ENCODE measurements at regions not wholly inside any gene's neighbourhood (a gene's known extent, or its start where the extent isn't known, plus 50 kb on each side); places are given as distances from the start of the nearest gene placed in this dataset.
"Not testable (repeated sequence)": the region's sequence is repeated elsewhere in the genome, so short reads cannot be mapped to it uniquely, and the experiment has no call there.

DNA sequence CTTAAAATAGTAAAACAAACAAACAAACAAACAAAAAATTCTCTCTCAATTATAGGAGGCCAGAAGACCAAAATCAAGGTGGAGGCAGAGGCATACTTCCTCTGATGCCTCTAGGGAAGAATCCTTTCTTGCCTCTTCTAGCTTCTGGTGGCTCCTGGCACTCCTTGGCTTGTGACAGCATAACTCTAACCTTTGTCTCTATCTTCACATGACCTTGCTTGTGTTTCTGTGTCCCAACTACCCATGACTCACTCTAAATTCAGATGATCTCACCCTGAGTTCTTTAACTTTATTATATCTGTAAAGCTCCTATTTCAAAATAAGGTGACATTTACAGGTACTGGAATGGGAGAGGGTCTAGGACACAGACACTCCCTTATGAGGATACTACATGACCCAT is 88.3 kb upstream of the ANTXRL start:
- no peak for DNase-seq
- Histone ChIP-seq H3K27me3 (no peaks in the 10 kb centered on the region), H3K4me3 (no peak overlapping the region), H3K9me3 (no peaks in the 10 kb centered on the region), H3K27ac (no peak overlapping the region), H3K4me1 (no peaks in the 10 kb centered on the region), H3K36me3 (no peaks in the 10 kb centered on the region)
- no peak for TF ChIP-seq POLR2A (IDR thresholded peaks at IDR 0.05)
- TF ChIP-seq, protein P1, sequence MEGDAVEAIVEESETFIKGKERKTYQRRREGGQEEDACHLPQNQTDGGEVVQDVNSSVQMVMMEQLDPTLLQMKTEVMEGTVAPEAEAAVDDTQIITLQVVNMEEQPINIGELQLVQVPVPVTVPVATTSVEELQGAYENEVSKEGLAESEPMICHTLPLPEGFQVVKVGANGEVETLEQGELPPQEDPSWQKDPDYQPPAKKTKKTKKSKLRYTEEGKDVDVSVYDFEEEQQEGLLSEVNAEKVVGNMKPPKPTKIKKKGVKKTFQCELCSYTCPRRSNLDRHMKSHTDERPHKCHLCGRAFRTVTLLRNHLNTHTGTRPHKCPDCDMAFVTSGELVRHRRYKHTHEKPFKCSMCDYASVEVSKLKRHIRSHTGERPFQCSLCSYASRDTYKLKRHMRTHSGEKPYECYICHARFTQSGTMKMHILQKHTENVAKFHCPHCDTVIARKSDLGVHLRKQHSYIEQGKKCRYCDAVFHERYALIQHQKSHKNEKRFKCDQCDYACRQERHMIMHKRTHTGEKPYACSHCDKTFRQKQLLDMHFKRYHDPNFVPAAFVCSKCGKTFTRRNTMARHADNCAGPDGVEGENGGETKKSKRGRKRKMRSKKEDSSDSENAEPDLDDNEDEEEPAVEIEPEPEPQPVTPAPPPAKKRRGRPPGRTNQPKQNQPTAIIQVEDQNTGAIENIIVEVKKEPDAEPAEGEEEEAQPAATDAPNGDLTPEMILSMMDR (IDR thresholded peaks at IDR 0.05), result no peak

DNA sequence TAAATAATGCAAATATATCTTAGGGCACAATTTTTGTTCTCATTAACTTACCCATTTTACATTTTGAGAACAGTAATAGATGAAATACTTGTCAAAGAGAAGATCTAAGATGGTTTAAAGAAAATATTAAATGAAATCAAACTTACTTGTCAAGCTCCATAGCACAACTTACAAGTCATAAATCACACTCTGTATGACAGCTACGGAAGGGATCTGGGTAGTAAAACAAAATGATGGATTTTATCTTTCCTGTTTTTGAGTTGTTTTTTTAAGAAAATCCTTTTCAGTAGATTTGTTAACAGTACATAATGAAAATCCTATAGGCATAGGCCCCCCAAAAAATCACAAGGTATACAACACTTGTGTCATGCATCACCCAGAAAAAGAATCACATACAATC is 84.4 kb upstream of the ANTXRL start:
- H3K27me3 ChIP-seq, H3K4me3 ChIP-seq, H3K27ac ChIP-seq, H3K36me3 ChIP-seq, DNase-seq, H3K4me1 ChIP-seq, H3K9me3 ChIP-seq: not testable (repeated sequence)

DNA sequence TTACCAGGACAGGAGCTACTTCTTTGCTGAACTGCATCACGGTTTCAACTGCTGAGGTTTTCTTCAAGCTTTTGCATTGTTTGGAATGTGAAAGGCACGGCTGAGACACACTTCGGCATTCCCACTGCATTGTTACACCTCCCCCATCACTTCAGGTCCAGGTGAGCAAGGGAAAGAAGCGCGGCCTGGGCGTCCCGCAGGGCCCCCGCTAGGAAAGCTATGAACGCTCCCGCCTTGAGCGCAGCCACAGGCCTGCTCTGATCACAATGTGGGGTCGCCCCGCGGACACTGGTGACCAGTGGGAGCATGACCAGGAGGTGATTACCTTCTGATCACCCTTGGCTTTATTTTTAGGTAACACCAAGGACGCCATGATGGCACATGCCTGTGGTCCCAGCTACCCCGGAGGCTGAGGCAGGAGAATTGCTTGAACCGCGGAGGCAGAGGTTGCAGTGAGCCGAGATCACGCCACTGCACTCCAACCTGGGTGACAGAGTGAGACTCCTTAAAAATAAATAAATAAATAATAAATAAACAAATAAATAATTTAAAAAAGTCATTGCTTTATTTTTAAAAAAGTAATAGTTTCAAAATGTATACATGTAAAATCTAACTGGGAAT is 82.2 kb upstream of the ANTXRL start:
- not testable (repeated sequence) for H3K27me3 ChIP-seq, DNase-seq, H3K9me3 ChIP-seq, H3K4me3 ChIP-seq, H3K4me1 ChIP-seq, H3K27ac ChIP-seq, H3K36me3 ChIP-seq

DNA sequence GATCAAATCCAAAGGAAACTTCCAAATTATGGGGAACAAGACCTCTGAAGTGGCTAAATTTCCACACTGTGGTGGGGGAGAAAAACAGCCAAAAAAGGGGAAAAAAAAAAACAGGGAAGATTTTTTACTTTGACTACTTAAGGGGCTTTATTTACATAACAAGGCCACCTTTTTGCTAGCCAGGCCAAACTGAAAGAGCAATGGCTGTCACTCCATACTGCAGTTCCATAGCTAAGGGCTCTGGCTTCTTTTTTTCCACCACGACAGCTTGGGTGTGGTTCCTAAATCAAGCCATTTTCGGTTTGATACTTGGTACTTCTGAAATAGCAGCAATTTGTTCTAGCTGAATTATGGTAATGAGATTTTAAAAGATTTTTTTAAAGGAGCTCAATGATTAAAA is 76.4 kb upstream of the ANTXRL start:
- H3K27me3 ChIP-seq, H3K4me3 ChIP-seq, H3K36me3 ChIP-seq: not testable (repeated sequence)

DNA sequence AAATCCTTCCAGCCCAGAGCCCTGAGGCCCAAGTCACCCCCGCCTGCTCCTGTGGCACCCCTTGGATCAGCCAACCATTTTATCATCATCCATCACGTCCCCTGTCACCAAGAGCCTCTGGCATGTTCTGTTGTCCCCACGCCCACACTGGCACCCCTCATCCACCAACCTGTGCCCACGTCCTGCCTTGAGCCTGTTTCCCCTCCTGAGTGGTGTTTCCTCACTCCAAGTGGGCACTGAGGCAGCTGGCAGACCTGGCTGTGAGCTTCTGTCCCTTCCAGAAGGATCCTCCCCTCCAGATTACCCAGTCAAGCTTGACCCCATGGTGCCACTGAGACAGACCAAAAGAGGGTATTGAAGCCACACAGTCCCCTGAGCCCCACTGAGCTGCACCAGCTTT is 71.4 kb upstream of the ANTXRL start:
- TF ChIP-seq POLR2A (IDR thresholded peaks at IDR 0.05), result no peak
- TF ChIP-seq, protein P1 (IDR thresholded peaks at IDR 0.05), result no peak
- H3K27me3 ChIP-seq, result no peaks in the 10 kb centered on the region

More for the DNA sequence above, 76.4 kb upstream of the ANTXRL start:
- DNase-seq, H3K4me1 ChIP-seq, H3K9me3 ChIP-seq, H3K27ac ChIP-seq: not testable (repeated sequence)

DNA sequence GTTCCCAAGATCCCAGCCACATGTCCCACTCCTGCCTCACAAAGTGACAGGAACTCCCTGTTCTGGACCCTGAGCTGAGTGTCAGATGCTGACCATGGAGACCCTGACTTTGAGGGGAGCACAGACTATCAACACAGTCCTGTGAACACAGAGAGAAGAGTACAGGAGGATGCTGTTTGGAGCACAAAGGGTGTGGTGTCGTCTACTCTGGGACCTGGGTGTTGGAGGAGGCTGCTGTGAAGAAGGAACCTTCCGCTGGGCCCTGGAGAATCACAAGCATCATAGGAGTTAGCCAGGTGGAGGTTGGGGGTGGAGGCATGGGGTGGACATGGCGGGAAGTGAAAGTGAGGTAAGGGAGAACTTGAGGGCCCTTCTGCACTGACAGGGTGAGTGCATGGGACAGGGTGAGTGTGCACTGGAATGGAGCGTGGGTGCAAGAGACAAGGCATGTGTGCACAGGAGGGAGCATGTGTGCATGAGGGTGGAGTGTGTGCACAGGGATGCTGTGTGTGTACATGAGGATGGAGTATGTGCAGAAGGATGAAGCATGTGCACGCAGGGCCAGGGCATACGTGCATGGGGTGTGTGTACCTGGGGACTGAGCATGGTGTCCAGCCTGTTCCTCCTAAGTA is 70.7 kb upstream of the ANTXRL start:
- no peaks in the 10 kb centered on the region for H3K9me3 ChIP-seq
- H3K4me1 ChIP-seq, result no peaks in the 10 kb centered on the region
- no peaks in the 10 kb centered on the region for H3K36me3 ChIP-seq
- H3K27ac ChIP-seq, result no peak overlapping the region
- TF ChIP-seq POLR2A (IDR thresholded peaks at IDR 0.05), result no peak
- TF ChIP-seq, protein P1 (IDR thresholded peaks at IDR 0.05), result no peak
- no peaks in the 10 kb centered on the region for H3K27me3 ChIP-seq
- DNase-seq, result no peak
- H3K4me3 ChIP-seq, result no peak overlapping the region

More for the DNA sequence above, 71.4 kb upstream of the ANTXRL start:
- H3K9me3 ChIP-seq, result no peaks in the 10 kb centered on the region
- no peak overlapping the region for H3K4me3 ChIP-seq
- H3K4me1 ChIP-seq, result no peaks in the 10 kb centered on the region
- H3K27ac ChIP-seq, result no peak overlapping the region
- no peak for DNase-seq
- no peaks in the 10 kb centered on the region for H3K36me3 ChIP-seq

DNA sequence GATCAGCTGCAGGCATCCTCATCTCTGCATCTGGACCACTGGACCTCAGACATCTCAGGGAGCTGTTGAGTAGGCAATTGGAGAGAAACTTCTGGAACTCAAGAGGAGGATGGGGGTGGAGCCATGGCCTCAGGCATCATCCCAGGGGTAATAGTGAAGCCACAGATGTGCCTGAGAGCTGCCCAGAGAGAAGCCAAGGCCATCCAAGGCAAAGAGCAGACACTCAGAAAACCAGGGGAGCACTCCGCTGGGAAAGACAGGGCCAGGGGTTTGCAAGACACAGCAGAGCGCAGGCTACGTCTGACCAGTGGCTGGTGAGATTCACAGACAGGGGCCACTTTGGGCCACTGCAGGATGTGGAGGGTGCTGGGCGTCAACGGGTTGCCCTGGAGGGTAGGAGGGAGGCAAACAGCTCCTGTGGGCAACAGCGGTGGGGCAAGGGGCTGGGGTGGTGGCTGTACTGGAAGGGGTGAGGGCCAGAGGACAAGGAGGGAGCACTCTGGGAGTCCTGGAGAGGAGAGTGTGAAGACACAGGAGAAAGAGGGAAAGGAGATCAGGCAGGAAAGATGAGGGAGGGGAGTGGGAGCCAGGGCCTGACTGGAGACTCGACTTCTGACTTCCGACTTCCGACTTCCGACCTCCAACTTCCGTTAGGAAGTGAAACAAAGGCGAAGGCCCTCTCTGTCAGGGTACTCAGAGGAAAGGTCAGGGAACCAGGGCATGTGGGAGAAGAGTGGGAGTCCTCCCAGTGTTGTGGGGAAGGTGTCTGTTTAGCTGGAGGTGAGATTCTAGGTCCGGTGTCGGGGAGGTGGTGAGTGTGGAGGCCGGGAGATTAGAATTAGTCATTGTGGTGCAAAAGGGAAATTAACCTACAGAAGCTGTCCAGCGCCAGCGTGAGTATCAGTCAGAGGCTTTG is 69.7 kb upstream of the ANTXRL start:
- no peak overlapping the region for H3K4me3 ChIP-seq
- H3K4me1 ChIP-seq, result no peaks in the 10 kb centered on the region
- no peaks in the 10 kb centered on the region for H3K27me3 ChIP-seq
- H3K36me3 ChIP-seq, result no peaks in the 10 kb centered on the region
- TF ChIP-seq, protein P1 (IDR thresholded peaks at IDR 0.05), result no peak
- TF ChIP-seq POLR2A (IDR thresholded peaks at IDR 0.05), result no peak
- DNase-seq, result no peak
- no peak overlapping the region for H3K27ac ChIP-seq
- no peaks in the 10 kb centered on the region for H3K9me3 ChIP-seq

Data from Peyer's patch (tissue), 4 donors.